ENCODE measurements at regions not wholly inside any gene's neighbourhood (a gene's known extent, or its start where the extent isn't known, plus 50 kb on each side); places are given as distances from the start of the nearest gene placed in this dataset.
"Not testable (repeated sequence)": the region's sequence is repeated elsewhere in the genome, so short reads cannot be mapped to it uniquely, and the experiment has no call there.

DNA sequence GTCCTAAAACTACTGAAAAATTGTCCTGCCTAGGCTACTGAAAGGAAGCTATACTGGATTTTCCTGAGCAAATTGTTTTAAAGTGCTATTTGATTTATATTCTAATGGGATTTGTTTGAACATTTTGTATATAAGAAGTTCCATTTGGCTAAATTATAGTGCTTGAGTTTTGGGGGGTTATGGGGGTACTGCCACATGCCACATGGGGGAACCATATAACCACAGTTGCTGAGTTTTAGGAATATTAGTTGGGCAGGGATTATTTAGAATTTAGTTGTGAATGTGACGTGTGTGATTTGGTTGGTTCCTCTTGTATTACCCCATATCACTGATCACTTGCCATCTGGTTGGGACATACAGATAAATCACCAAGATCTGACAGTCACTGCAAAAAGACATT, 224.5 kb upstream of the TAPT1 start:
- DNase-seq (ENCODE audit: low read depth): no peak

- DNase-seq (ENCODE audit: low read depth): no peak
These were observed 223.8 kb upstream of the TAPT1 start for GRCh38 chr4:16450031-16450430.

GRCh38 chr4:16449406-16449805, 223.1 kb upstream of the TAPT1 start:
- DNase-seq (ENCODE audit: low read depth): no peak

GRCh38 chr4:16448241-16448840, 222.1 kb upstream of the TAPT1 start:
- DNase-seq (ENCODE audit: low read depth): no peak

- peak; percentile 41 for DNase-seq (ENCODE audit: low read depth)
These were observed 217.3 kb upstream of the TAPT1 start for GRCh38 chr4:16443504-16444088.

DNA sequence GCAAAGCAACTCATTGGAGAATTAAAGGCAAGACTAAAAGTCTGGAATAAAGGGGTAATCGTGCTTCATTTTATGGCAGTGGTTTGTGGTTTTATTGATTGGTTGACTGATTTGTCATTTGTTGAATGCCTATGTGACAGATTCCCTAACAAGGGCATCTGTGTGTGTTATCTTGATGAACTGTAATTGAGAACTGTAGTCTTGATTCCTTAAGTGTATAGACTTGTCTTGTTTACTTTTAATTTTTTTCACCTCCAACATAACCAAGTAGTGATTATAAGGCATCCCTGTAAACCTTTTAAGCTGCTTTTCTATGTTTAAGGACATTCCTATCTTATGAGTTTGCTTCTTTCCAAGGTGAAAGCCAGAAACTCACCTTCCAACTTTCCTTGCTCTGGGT, 216.0 kb upstream of the TAPT1 start:
- DNase-seq (ENCODE audit: low read depth): no peak

GRCh38 chr4:16439768-16440167, 213.5 kb upstream of the TAPT1 start:
- DNase-seq (ENCODE audit: low read depth): no peak

DNA sequence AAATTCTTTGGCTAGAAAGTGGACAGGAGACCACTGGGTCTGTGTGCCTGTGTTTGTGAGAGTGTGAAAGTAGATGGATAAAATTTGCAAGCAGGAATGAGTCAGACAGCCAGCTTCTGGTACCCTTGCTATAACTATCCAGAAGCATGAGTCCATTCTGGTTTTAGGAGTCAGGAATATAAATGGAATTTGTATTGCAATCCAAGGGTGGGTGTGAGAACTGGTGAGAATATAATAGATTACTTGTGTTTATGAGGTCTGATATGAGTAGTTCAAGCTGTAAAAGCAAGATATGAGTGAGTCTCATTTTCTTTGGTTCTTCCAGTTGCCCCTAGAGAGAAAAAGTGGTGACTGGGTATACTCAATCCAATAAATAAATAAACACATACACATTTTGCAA, 212.7 kb upstream of the TAPT1 start:
- DNase-seq (ENCODE audit: low read depth): peak; percentile 30

GRCh38 chr4:16437836-16438235, 211.6 kb upstream of the TAPT1 start:
- DNase-seq (ENCODE audit: low read depth): peak; percentile 54

DNA sequence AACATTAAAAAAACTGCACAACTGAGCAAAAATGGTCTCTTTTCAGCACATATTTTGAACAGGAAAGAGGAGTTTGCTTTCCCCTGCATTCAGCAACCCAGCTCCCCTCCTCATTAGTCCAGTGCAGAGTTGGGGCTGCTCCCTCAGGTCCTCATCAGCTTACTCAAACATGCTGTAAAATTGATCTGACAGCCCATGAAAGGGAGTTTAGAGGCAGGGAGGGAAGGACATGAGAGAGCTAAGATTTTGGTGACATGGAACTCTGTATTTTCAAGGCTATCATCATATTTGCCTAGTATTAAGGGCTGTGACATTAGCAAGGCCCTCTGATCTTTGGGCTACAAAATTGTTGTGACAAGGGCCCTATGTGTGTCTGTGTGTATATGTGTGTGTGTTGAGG, 205.6 kb upstream of the TAPT1 start:
- DNase-seq (ENCODE audit: low read depth): no peak

GRCh38 chr4:16418814-16419213, 192.5 kb upstream of the TAPT1 start:
- no peak for DNase-seq (ENCODE audit: low read depth)

- DNase-seq (ENCODE audit: low read depth): no peak
These were observed 190.9 kb upstream of the TAPT1 start for GRCh38 chr4:16417198-16417597.

- no peak for DNase-seq (ENCODE audit: low read depth)
These were observed 190.3 kb upstream of the TAPT1 start for GRCh38 chr4:16416601-16417000.

- no peak for DNase-seq (ENCODE audit: low read depth)
These were observed 189.5 kb upstream of the TAPT1 start for GRCh38 chr4:16415751-16416150.

DNA sequence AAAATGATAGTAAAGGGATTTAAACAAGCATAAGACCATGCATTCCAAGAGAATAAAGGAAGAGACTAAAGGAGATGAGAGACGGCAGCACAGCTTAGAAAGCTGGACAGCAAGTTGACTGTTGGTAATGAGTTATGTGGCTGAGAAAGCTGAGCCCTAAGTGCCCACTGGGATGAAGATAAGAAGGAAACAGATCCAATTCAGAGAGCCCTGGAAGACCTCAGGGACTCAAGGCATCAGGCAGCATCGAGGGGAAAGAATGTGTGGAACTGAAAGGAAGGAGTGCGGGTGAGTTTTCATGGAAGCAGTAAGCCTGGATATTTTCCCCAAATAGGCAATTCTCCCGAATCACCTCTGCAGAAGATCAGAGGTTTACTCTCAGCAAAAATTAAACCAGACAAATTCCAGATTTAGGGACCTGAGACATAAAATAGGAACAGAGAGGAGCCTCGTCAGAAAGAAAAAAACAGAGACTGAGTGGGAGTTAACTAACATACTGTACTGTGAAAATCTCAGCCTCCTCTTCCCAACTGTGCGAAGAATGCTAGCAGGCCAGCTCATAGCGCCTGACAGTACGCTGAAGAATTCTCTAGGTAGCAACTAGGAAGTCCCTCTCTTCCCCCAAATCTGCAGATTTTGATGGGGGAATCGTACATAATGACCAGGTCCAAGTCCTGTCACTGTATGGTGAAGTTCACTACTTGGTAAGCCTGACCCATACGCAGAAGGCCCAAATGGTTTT, 187.7 kb upstream of the TAPT1 start:
- DNase-seq (ENCODE audit: low read depth): no peak

DNA sequence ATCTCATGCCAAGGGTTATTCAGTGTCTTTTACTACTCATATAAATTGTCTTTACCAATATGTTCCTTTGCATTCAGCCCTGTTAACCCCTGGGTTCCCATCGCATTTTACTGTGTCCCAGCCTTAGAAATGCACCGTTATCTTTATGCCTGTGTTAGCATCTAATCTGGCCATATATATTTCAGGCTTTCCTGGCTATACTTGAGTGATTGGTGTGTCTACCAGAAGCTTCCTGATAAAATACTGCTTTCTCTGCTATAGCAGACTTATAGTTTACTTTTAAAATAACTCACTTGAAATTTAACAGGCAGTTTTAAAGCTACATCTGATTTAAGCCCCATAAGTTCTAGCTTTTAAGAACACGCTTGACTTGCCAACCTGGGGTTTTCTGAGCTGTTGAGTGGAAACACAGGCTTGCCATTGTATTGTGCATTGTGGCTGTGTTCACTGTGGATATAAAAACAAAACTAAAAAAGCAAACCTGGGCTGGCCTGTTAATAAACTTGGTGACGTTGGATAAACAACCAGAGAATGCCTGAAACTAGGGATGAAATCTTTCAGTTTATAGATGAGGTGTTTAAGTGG, 185.3 kb upstream of the TAPT1 start:
- DNase-seq (ENCODE audit: low read depth): no peak

DNA sequence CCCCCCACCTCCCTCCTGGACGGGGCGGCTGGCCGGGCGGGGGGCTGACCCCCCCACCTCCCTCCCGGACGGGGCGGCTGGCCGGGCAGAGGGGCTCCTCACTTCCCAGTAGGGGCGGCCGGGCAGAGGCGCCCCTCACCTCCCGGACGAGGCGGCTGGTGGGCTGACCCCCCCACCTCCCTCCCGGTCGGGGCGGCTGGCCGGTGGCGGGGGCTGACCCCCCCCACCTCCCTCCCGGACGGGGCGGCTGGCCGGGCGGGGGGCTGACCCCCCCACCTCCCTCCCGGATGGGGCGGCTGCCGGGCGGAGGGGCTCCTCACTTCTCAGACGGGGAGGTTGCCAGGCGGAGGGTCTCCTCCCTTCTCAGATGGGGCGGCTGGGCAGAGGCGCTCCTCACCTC, 166.9 kb upstream of the TAPT1 start:
- not testable (repeated sequence) for DNase-seq (ENCODE audit: low read depth)

GRCh38 chr4:16391196-16391595, 164.9 kb upstream of the TAPT1 start:
- DNase-seq (ENCODE audit: low read depth): no peak

- no peak for DNase-seq (ENCODE audit: low read depth)
These were observed 161.2 kb upstream of the TAPT1 start for GRCh38 chr4:16387448-16387847.

GRCh38 chr4:16386711-16387320, 160.5 kb upstream of the TAPT1 start:
- no peak for DNase-seq (ENCODE audit: low read depth)

DNA sequence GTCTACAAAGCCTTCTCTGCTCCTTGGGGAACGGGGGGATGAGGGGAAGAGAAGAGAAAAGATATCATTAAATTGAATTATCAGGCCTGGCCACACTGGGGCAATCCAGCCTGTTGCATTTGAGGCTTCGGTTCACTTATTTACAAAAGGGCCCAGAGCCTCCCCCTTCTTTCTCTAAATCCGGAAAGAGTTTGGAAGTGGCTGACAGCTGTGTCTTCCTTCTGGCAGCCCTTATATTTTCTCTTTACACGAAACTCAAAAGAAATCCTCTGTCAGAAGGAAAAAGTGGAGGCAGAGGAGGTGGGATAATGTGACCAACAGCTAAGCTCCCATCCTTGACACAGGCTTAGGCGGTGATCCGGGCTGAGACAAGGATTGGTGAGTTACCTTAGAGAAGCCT, 158.3 kb upstream of the TAPT1 start:
- no peak for DNase-seq (ENCODE audit: low read depth)

GRCh38 chr4:16382571-16382970, 156.3 kb upstream of the TAPT1 start:
- no peak for DNase-seq (ENCODE audit: low read depth)

GRCh38 chr4:16377887-16378286, 151.6 kb upstream of the TAPT1 start:
- DNase-seq (ENCODE audit: low read depth): no peak
